ENCODE measurements at regions not wholly inside any gene's neighbourhood (a gene's known extent, or its start where the extent isn't known, plus 50 kb on each side); places are given as distances from the start of the nearest gene placed in this dataset.

- H3K27me3 Mint-ChIP-seq (ENCODE audit: insufficient read depth, low read depth, poor library complexity), result no peaks in the 10 kb centered on the region
Observed at GRCh38 chr6:127030836-127031235, 87.6 kb upstream of the RSPO3 start.

More at GRCh38 chr6:127030836-127031235, 87.6 kb upstream of the RSPO3 start:
- TF ChIP-seq POLR2AphosphoS5 (IDR thresholded peaks at IDR 0.05; ENCODE audit: low read depth), result no peak
- no peak for TF ChIP-seq REST (IDR thresholded peaks at IDR 0.05; ENCODE audit: unreplicated experiment)
- TF ChIP-seq CREB1 (CRISPR knock-in tag; IDR thresholded peaks at IDR 0.05; ENCODE audit: low read depth), result no peak
- no peak for TF ChIP-seq JUNB (IDR thresholded peaks at IDR 0.05; ENCODE audit: unreplicated experiment)
- TF ChIP-seq STAT1 (IDR thresholded peaks at IDR 0.05; ENCODE audit: unreplicated experiment), result no peak
- no peak for TF ChIP-seq ZNF462 (CRISPR knock-in tag; IDR thresholded peaks at IDR 0.05)
- TF ChIP-seq ZNF331 (CRISPR knock-in tag; IDR thresholded peaks at IDR 0.05; ENCODE audit: low read depth), result no peak
- no peak for TF ChIP-seq EZH2 (IDR thresholded peaks at IDR 0.05; ENCODE audit: low read depth, unreplicated experiment)
- TF ChIP-seq CTCF (conservative IDR thresholded peaks at IDR 0.05; ENCODE audit: low read depth in 2 of 2), result no peak
- no peak for TF ChIP-seq ETS1 (IDR thresholded peaks at IDR 0.05)
- TF ChIP-seq EZH2phosphoT487 (IDR thresholded peaks at IDR 0.05; ENCODE audit: unreplicated experiment), result no peak
- TF ChIP-seq NANOG (IDR thresholded peaks at IDR 0.05; ENCODE audit: borderline replicate concordance), result no peak
- no peak for TF ChIP-seq ZNF114 (CRISPR knock-in tag; IDR thresholded peaks at IDR 0.05)
- Histone ChIP-seq H3K4me3 (no peak overlapping the region), H3K4me1 (ENCODE audit: insufficient read depth) (no peaks in the 10 kb centered on the region), H2AFZ (no peak overlapping the region), H3K4me2 (no peak overlapping the region), H3K36me3 (ENCODE audit: insufficient read depth) (no peaks in the 10 kb centered on the region), H3K79me2 (replicated peaks; ENCODE audit: insufficient read depth) (no peaks in the 10 kb centered on the region), H3F3A (replicated peaks; ENCODE audit: low read depth) (no peaks in the 10 kb centered on the region), H4K20me1 (replicated peaks; ENCODE audit: insufficient read depth) (no peaks in the 10 kb centered on the region), H3K27ac (ENCODE audit: low read depth) (no peak overlapping the region), H3K9me2 (ENCODE audit: insufficient read depth) (no peaks in the 10 kb centered on the region), H3K27me3 (ENCODE audit: insufficient read depth) (no peaks in the 10 kb centered on the region)
- H3K4me3 Mint-ChIP-seq, result no peak overlapping the region
- no peak for DNase-seq (ENCODE audit: low spot score)
- H3K9me3 Mint-ChIP-seq, result no peaks in the 10 kb centered on the region
- no peak overlapping the region for H3K27ac Mint-ChIP-seq
- H3K36me3 Mint-ChIP-seq (ENCODE audit: low read depth), result no peaks in the 10 kb centered on the region
- no peak for ATAC-seq
- H3K4me1 Mint-ChIP-seq, result no peaks in the 10 kb centered on the region
